DMS79 (cell line): ENCODE measurements at regions not wholly inside any gene's neighbourhood (a gene's known extent, or its start where the extent isn't known, plus 50 kb on each side); places are given as distances from the start of the nearest gene placed in this dataset.
"Not testable (repeated sequence)": the region's sequence is repeated elsewhere in the genome, so short reads cannot be mapped to it uniquely, and the experiment has no call there.

ENCODE experiments used
- DNase-seq: peaks from one replicate; lab custom pipeline; 2025; lab: John Stamatoyannopoulos, UW

- no peak for DNase-seq
These were observed 686.5 kb upstream of the AUTS2 start for GRCh38 chr7:68911754-68912153.

DNA sequence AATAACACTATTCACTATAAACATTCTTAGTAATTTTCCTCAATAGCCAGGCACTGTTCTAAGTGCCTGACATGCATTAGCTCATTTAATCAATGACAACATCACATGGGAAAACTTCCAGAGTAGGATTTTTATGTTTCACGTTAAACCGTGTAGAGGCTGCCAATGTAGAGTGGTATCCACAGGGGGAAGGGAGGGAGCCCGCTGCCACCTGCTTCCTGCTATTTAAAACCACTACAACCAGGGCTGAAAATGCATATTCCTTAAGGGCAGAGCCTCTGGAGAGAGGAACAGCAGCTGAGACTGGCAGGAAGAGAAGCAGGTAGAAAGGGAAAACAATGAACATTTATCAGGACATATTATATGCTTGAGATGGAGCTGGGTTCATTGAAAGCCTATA, 684.3 kb upstream of the AUTS2 start:
- DNase-seq = no peak

GRCh38 chr7:68917041-68917651, 681.1 kb upstream of the AUTS2 start:
- no peak for DNase-seq

- DNase-seq = no peak
These were observed 679.7 kb upstream of the AUTS2 start for GRCh38 chr7:68918621-68919020.

DNA sequence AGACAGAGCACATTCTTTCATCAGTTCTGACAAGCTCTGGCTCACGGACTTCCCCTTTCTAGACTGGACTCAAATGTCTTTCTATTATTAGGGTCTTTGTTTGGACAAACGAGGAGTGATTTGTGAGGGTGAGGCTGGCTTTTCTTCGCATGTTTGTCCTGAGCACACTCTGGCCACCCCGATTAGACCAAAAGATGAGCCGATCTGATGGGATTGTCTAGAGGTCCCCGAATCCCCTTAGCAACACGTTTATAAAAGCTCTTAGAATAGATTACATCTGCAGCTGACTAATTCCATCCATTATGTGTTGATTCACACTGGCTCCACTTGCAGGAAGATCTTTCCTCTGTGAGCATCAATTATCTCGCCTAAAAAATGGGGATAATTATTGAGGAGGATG, 675.4 kb upstream of the AUTS2 start:
- no peak for DNase-seq

GRCh38 chr7:68925241-68925640, 673.0 kb upstream of the AUTS2 start:
- peak; percentile 43 for DNase-seq

GRCh38 chr7:68929781-68930261, 668.5 kb upstream of the AUTS2 start:
- DNase-seq = no peak

DNA sequence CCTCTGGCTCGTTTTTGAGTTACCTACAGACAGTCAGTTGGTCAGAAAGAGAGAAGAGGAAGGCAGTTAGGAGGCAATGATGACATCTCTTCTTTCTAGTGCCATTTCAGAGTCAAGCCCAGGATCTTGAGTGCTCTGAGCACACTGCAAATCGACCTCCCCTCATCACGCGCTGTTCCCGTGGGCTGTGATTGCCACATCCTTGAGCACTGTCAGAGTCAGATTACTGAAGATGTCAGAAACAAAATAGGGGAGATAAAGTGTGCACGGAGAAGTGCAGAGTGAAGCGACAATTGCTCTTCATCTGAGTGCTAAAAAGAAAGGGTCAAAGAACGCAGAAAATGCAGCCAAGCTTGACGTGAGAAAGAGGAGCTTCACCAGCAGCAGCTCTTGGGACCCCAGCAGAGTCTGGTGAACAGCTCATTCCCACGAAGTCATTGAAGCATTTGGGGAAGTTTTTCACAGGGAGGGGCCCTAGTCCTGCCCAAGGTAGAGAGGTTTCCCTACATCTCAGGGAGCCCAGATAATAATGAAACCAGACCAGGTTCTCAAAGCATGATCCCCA, 661.7 kb upstream of the AUTS2 start:
- DNase-seq = no peak

- no peak for DNase-seq
These were observed 660.1 kb upstream of the AUTS2 start for GRCh38 chr7:68938151-68938550.

DNA sequence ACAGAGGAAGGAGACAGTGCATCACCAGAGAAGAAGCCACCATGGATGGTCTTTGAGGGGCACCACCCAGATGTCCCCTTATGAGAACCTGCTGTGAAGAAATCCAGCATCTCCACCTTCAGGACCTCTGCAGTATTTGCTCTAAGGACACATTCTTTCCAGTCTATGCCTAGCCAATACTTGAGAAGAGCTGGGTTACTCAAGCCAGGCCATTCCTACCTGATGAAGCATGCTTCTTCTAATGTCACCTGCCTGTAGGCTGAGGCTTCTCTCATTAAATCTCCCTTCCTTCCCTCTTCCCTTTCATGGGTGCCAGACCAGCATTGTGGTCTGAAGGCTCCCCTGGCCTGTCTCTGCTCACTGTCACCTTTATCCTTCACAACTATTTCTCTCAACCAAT, 654.5 kb upstream of the AUTS2 start:
- DNase-seq = no peak

GRCh38 chr7:68955656-68956055, 642.6 kb upstream of the AUTS2 start:
- DNase-seq = no peak

- DNase-seq = no peak
These were observed 639.7 kb upstream of the AUTS2 start for GRCh38 chr7:68958571-68958970.

- no peak for DNase-seq
These were observed 634.7 kb upstream of the AUTS2 start for GRCh38 chr7:68963552-68963951.

- no peak for DNase-seq
These were observed 634.2 kb upstream of the AUTS2 start for GRCh38 chr7:68964060-68964459.

DNA sequence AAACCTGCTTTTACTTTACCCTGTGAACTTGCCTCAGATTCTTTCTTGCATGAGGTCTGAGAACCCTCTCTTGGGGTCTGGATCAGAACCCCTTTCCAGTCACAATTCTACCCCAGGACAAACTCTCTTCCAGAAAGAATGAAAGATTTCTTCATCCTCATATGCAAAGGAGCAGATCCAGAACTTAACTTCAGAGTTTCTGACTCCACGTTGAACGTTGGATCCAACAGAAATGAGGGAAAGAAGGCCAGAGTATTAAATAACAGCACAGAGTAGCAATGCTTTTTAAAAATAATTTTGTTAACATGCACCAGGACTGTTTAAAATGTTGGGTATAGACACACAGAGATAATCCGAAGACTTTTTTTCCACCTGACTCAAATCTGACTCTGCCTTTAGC, 632.9 kb upstream of the AUTS2 start:
- no peak for DNase-seq

GRCh38 chr7:68967598-68967997, 630.7 kb upstream of the AUTS2 start:
- DNase-seq = no peak

DNA sequence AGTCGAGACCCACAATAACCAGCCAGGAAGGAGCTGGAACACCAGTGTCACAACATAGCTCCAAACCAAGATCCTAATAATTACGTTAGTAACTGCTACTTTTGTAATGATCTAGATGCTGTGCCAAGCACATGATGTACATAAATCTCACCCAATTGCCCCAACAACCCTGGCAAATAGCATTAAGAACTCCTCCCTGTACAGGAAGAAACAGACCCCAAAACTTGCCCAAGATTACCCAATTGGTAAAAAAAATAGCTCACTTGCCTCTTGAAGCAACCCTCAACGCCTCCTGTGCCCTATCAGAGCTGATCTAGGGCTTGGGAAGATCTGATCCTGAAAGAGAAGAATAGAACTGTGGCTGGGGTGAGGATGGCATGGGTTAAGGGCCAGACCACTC, 628.7 kb upstream of the AUTS2 start:
- no peak for DNase-seq

DNA sequence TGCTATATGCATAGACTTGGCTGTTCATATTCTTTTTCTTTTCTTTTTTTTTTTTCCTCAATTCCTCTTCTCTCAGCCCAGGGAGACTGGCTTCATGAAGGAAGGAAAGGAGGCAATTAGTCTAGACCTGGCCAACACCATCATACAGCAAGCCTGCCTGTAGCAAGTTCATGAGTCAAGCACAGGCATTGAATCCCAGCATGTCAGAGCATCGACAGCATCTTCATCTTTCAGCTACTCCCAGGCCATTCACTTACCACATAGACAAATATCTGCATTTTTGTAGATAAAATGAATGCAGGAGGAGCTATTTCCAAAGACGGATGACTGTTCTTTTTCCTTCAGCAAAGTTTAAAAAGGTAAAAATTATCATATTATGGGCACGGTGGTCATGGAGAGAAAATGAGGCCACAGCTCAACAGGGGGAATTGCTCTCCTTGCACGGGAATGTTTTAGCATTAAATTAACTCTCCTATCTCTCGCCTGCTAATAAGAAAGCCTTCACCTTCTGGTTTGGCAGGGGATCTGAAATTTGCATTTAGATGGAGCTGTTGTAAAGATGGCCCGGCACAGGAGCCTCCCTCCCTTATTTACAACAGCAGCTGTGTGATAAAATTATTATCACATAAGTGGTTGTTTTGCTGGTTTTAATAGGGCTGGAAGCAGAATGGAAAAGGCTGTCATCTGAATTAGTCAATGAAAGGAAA, 626.5 kb upstream of the AUTS2 start:
- DNase-seq = no peak

- DNase-seq = no peak
These were observed 620.8 kb upstream of the AUTS2 start for GRCh38 chr7:68977385-68978055.

DNA sequence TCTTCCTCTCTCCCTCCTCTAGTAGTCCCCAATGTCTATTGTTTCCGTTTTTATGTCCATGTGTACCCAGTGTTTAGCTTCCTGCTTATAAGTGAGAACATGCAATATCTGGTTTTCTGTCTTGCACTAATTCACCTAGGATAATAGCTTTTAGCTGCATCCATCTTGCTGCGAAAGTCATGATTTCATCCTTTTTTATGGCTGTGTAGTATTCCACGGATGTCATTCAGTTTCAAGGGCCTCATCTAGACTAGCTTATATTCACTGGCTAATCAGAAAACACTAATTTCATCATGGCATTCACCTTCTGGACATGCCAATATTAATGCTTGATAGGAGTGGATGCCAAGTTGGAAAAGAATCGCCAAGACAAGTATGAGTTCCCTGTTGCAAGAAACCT, 619.6 kb upstream of the AUTS2 start:
- no peak for DNase-seq

DNA sequence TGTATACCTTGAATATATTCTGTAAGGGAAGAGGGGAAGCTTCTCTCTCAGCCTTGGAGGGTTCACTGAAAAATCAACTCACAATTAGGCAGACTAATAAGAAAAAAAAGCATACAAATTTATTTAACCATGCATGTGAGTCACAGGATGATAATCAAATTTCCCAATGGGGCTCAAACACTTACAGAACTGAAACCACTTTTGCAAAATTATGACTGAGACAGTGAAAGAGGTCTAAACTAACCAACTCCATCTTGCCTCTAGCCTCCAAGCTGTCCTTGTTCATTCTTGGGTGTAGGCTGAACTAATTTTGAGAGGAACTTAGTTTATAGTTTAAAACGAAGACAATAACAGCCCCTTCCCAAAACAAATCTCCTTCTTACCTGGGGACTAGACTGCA, 618.3 kb upstream of the AUTS2 start:
- no peak for DNase-seq

DNA sequence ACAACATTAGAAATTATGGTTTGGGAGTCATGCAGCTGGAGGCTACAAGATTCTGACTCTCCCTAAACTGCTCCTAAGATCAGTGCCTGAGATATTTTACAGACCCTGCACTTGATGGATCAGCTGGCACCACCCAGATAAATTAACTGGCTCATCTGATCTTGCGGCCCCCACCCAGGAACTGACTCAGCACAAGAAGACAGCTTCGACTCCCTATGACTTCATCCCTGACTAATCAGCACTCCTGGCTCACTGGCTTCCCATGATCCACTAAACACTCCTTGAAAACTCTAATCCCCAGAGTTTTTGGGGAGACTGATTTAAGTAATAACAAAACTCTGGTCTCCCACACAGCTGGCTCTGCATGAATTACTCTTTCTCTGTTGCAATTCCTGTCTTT, 617.8 kb upstream of the AUTS2 start:
- not testable (repeated sequence) for DNase-seq

DNA sequence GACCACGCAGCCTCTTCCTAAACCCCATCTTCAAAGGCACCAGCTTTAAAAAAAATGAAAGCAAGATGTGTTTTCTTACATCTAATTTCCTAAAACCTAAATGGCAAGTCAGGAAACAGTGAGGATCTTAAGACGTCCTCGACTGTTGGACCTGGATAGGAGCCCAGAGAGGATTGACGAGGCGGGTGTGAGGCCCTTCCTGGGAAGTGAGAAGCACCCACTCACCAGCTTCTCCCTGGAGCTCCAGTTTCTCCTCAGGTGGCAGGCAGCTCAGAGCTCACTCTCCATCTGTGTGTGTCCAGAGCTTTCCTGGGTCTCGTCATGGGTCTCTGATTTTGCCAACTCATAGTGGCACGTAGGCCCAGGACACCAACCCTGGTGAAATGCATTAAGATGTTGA, 614.0 kb upstream of the AUTS2 start:
- no peak for DNase-seq
